ENCODE measurements at regions not wholly inside any gene's neighbourhood (a gene's known extent, or its start where the extent isn't known, plus 50 kb on each side); places are given as distances from the start of the nearest gene placed in this dataset.

- FAIRE-seq = no peak
These were observed 226.1 kb upstream of the DIO3 start for GRCh38 chr14:101335061-101335661.

- FAIRE-seq = no peak
These were observed 225.1 kb upstream of the DIO3 start for GRCh38 chr14:101336183-101336582.

DNA sequence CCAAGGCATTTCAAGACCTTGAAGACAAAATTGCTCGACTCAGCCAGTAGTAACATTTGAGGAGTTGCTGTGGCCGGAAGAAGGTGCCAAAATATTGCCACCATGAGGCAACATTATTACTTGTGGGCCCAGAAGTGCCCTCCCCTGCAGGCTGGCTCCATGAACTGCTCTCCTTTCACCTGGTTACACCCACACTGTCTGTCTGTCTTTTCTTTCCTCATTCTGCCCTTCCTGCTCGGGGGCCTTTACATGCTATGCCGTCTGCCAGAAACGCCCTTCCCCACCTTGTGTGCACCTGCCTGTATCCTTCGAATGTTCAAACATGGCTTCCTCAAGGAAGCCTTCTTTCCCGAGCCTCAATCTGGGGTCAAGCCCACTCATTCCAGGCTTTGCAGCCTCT is 224.2 kb upstream of the DIO3 start:
- no peak for FAIRE-seq

DNA sequence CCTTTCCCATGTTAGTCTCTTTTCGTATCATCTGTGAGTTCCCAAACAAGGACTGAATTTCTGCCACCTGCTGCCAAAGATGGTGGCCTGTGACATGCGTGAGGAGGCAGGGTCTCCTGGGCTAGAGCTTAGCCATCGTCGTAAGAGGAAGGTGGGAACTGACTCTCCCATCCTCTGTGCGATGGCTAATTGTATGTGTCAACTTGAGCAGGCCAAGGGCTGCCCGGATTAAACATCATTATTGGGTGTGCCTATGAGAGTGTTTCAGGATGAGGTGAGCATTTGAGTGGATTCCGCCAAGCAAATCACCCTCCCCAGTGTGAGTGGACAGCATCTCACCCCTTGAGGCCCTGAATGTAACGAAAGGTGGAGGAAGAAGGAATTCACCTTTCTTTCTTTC is 220.7 kb upstream of the DIO3 start:
- FAIRE-seq = no peak

DNA sequence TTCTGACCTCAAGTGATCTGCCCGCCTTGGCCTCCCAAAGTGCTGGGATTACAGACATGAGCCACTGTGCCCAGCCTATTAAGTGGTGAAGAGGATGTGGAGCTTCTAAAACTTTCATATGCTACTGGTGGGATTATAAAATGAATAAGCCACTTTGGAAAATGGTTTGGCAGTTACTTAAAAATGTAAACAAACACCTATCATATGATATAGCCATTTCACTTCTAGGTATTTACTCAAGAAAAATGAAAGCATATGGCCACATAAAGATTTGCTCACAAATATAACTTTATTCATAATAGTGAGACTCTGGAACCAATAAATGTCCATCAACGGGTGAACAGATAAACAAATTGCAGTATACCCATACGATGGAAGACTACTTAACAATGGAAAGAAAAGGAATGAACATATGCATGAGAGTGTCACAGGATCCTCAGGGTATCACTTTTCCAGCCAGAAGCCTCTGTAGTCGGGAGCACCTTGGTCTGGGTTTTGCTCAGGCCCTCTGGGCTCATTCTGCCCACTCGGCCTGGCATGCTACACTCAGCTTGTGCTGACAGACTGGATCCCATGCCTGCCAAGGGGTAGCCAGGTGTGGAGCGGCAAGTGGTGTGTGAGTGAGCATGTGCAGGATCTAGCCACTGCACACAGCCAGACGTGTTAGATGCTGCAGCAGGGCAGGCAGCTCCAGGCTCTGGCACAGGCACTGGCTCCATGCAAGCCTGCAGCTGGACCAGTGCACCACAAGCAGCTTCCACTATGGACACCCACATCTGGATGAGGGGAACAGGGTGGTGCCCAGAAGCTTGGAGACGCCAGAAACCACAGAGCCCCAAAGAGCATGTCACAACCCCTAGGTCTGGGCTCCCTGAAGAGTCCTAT is 213.2 kb upstream of the DIO3 start:
- FAIRE-seq = no peak

- FAIRE-seq = no peak
These were observed 212.2 kb upstream of the DIO3 start for GRCh38 chr14:101349108-101349507.

- FAIRE-seq = no peak
These were observed 211.3 kb upstream of the DIO3 start for GRCh38 chr14:101350021-101350420.

DNA sequence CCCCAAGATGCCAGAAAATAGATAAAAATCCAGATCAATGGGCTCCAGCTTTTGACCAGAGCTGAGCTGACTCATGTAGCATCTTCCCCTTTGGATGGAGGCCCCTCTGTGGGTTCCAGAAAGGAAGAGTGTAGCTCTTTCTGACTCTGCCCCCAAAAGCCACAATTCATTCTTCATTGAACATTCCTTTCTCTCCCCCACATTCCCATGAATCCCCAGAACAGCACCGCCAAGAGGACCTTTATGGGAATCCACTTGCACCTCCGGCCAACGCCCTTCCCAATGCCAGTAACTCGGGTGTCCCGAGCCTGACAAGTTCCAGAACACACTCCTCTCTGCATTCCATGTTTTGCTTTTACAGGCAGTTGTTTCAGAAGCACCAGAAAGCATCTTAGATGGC is 210.6 kb upstream of the DIO3 start:
- no peak for FAIRE-seq

DNA sequence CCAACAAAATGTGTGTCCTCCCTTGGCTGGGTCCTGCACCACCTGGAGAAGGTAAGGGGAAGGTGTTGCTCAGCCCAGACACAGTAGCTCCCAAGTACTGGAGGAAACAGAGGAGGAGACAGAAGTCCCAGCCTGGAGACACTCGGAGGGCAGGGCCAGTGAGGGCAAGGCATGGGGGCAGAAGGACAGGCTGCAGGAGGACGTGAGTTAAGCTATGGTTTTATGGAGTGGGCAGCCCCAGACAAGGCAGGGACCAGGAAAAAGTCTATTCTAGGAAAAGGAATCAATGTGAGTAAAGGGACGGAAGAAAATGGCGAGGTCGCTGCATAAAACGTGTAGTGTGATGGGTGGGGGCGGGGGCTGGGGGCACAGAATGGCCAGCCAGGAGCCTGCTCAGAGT is 210.1 kb upstream of the DIO3 start:
- FAIRE-seq = no peak

GRCh38 chr14:101351769-101352168 is 209.5 kb upstream of the DIO3 start:
- no peak for FAIRE-seq

DNA sequence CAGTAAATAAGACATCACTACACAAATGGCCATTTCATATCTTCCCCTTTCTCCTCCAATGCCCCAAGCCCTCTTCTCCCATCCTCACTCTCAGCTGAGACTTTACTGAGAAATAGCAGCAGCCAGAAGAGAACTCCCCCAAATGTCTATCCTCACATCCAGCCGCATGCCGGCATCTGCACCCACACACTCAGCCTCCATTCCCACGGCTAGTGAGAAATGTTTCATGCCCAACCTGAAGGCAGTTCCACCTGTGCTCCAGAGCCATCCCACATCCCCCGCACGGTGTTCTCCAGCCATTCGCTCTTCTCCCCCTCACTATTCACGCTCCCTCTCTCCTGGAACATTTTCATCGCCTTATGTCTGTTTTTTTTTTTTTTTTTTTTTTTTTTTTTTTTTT is 208.7 kb upstream of the DIO3 start:
- no peak for FAIRE-seq

- no peak for FAIRE-seq
These were observed 207.9 kb upstream of the DIO3 start for GRCh38 chr14:101353422-101353821.

DNA sequence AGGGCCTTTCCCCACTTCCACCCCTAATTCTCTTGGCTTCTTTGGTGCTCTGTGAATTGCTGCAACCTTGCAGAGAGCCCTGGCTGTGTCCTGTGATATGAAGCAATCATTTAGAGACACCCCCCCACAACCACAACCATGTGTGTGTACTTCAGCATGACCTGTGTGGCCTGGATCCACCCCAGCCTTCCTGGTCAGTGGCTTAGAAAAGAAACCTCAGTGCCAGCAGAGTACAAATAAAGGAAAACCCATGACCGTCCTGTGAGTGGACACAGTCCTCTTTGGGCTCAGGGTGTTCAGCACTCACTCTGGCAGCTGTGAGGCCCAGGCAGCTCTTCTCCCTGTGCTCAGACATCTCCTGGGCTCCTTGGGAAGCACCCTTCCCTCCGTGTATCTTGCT is 206.6 kb upstream of the DIO3 start:
- no peak for FAIRE-seq

- FAIRE-seq = no peak
These were observed 206.0 kb upstream of the DIO3 start for GRCh38 chr14:101355284-101355683.

DNA sequence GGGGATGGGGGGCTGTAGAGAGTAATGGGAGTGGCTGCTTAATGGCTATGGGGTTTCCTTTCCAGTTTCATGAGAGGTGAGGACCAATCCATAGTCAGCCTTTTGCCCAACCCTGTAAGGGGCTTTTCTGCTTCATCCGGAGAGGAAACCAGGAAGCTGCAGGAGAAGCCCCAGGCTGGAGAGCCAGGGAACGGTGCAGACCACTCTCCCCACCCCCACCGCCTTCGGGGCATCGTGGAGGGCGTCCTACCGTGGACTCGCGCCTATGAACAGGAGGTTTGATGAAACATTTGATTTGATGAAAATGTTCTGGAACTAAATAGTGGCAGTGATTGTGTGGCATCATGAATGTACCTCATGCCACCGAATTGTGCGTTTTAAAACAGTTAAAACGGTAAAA is 204.3 kb upstream of the DIO3 start:
- no peak for FAIRE-seq

DNA sequence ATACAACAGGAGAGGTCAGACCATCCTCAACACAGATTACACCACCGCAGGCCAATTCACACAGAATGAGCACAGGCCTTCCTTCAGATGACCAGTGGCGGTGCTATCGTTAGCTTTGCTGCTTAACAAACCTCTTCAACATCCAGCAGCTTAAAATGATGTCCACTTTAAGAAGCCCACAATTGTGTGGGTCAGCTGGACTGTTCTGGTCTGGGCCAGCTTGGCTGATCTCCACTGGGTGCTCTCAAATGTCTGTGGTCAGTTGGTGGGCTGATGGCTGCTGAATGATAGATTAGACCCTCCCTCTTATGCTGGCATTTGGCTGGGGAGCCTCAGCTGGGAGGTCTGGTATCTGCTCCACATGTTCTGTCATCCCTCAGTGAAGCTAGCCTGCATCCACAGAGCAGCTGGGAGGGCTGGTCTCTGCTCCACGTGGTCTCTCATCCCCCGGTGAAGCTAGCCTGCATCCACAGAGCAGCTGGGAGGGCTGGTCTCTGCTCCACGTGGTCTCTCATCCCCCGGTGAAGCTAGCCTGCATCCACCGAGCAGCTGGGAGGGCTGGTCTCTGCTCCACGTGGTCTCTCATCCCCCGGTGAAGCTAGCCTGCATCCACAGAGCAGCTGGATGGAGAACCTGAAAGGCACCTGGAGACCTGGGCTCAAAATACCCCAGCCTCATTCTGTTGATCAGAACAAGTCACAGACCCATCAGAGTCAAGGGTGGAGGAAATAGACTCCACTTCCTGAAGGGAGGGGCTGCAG is 203.6 kb upstream of the DIO3 start:
- FAIRE-seq = no peak

- FAIRE-seq = no peak
These were observed 202.8 kb upstream of the DIO3 start for GRCh38 chr14:101358320-101359125.

DNA sequence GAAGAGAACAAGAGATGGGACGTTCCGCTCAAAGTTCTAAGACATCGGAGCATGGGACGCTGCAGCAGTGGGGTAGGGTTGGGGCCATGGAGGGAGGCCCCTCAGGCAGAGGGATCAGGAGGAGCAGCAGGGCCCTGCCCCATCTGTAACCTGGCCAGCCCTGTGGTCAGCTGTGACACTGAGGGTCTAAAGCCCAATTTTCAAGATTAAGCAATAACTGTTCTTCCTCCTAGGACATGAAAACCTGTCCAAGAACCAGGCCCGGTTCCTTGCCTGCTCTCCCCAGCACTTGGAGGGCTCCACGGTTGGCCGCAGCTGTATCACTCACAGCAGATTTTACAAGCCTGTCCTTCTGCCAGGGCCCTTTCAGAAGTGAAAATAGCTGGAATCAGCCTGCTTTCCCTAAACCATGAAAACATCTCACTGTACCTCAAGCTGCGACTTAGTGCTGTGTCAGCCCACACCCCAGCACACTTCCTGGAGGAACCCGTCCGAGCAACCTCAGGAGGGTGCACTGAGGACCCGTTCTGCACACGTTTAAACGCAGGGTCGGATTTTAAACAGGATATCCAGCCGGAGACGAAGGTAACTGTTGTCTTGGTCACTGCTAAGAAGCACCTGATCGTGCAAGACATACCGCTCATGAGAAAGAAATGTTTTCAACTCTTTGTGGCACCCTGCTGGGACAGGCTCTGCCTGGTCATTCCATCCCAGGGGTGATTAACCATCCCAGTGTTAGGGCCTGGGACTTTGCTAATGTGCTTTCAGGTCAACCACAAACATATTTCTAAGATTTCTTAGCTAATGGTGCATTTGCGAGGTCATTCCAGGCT is 201.9 kb upstream of the DIO3 start:
- FAIRE-seq = no peak

GRCh38 chr14:101360054-101360911 is 201.0 kb upstream of the DIO3 start:
- FAIRE-seq = peak; percentile 91

DNA sequence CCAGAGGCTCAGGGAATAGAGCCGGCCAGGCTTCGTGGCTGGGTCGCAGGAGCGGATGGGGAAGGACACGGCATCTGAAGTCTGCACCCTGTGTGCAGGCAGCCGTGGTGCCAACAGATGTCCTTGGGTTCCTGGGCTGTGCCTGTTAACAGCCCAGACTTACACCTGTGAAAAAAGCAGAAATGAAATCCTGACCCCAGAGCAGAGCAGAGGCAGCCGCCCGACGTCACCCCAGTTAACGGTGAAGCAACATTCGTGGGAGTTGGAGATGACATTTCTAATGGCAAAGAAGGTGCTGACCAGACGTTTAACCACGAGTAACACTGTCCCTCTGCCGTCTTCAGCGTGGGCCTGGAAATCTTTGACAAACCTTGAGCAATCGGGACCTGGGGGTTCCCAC is 200.3 kb upstream of the DIO3 start:
- FAIRE-seq = no peak
